MM.1S (cell line): ENCODE measurements at regions not wholly inside any gene's neighbourhood (a gene's known extent, or its start where the extent isn't known, plus 50 kb on each side); places are given as distances from the start of the nearest gene placed in this dataset.

Source experiments
- DNase-seq: peaks from one replicate; pipeline ENCODE4 v3.0.0-alpha.2; 2015
- H2AFZ ChIP-seq: fragments of 300-600 bp; sonication (generic); 2 replicates; pipeline ENCODE4 v1.6.0; 2016; ENCODE audit warnings: antibody characterized with exemption, low read length
- H3F3A ChIP-seq: fragments of 300-600 bp; sonication (generic); 2 replicates; pipeline ENCODE4 v1.6.1; 2016; ENCODE audit warnings: mild to moderate bottlenecking, antibody characterized with exemption, low read length, moderate library complexity, mixed read lengths; ENCODE audit not compliant: insufficient read depth
- H3K27ac ChIP-seq: fragments of 300-600 bp; sonication (generic); 2 replicates; pipeline ENCODE4 v1.5.1; 2016; ENCODE audit warnings: mild to moderate bottlenecking, low read length
- H3K27me3 ChIP-seq: fragments of 300-600 bp; sonication (generic); replicated peaks from 2 replicates; pipeline ENCODE4 v1.6.0; 2016; ENCODE audit warnings: low read length; ENCODE audit not compliant: insufficient read depth
- H3K36me3 ChIP-seq: fragments of 300-600 bp; sonication (generic); replicated peaks from 2 replicates; pipeline ENCODE4 v1.6.1; 2016; ENCODE audit warnings: mild to moderate bottlenecking, low read length, mixed read lengths; ENCODE audit not compliant: insufficient read depth
- H3K4me1 ChIP-seq: fragments of 300-600 bp; sonication (generic); 2 replicates; pipeline ENCODE4 v1.6.1; 2016; ENCODE audit warnings: low read length, mixed read lengths
- H3K4me2 ChIP-seq: fragments of 300-600 bp; sonication (generic); 2 replicates; pipeline ENCODE4 v1.6.0; 2016; ENCODE audit warnings: low read depth, low read length
- H3K4me3 ChIP-seq: fragments of 300-600 bp; sonication (generic); 2 replicates; pipeline ENCODE4 v1.5.1; 2016; ENCODE audit warnings: low read length, mixed read lengths
- H3K79me2 ChIP-seq: fragments of 300-600 bp; sonication (generic); 2 replicates; pipeline ENCODE4 v1.6.1; 2016; ENCODE audit warnings: mixed run types, low read length, mixed read lengths
- H3K9ac ChIP-seq: fragments of 300-600 bp; sonication (generic); 2 replicates; pipeline ENCODE4 v1.6.1; 2016; ENCODE audit warnings: low read length, mixed read lengths
- H3K9me2 ChIP-seq: fragments of 300-600 bp; sonication (generic); replicated peaks from 2 replicates; pipeline ENCODE4 v1.6.1; 2016; ENCODE audit warnings: mild to moderate bottlenecking, low read length, mixed read lengths; ENCODE audit not compliant: insufficient read depth
- H3K9me3 ChIP-seq: fragments of 300-600 bp; sonication (generic); replicated peaks from 2 replicates; pipeline ENCODE4 v1.6.1; 2016; ENCODE audit warnings: mild to moderate bottlenecking, low read length, mixed read lengths; ENCODE audit not compliant: insufficient read depth
- H4K20me1 ChIP-seq: fragments of 300-600 bp; sonication (generic); 2 replicates; pipeline ENCODE4 v1.6.1; 2016; ENCODE audit warnings: mild to moderate bottlenecking, low read length, moderate library complexity, mixed read lengths; ENCODE audit not compliant: insufficient read depth
- CTCF ChIP-seq: fragments of 300-600 bp; sonication (generic); IDR thresholded peaks from 2 replicates; pipeline ENCODE4 v1.5.1; 2016; ENCODE audit warnings: antibody characterized with exemption, low read length, mixed read lengths
- EZH2 ChIP-seq: fragments of 300-600 bp; sonication (generic); optimal IDR thresholded peaks from 2 replicates; pipeline ENCODE3; 2017; ENCODE audit warnings: low read depth, mild to moderate bottlenecking, antibody characterized with exemption, low read length, mixed read lengths
- EZH2phosphoT487 ChIP-seq: fragments of 300-600 bp; sonication (generic); IDR thresholded peaks from 2 replicates; pipeline ENCODE4 v1.6.1; 2018; ENCODE audit warnings: antibody characterized with exemption, low read length

GRCh38 chr5:130693509-130693908, 471.5 kb downstream of the HINT1 start:
- Histone ChIP-seq H3K79me2 (no peaks in the 10 kb centered on the region), H3K9me2 (no peaks in the 10 kb centered on the region), H3K9ac (no peak overlapping the region), H2AFZ (no peak overlapping the region), H3K36me3 (no peaks in the 10 kb centered on the region), H3K4me3 (no peak overlapping the region), H4K20me1 (no peaks in the 10 kb centered on the region), H3K4me2 (no peak overlapping the region), H3K27me3 (no peaks in the 10 kb centered on the region), H3K9me3 (no peaks in the 10 kb centered on the region), H3F3A (no peaks in the 10 kb centered on the region), H3K4me1 (no peaks in the 10 kb centered on the region), H3K27ac (no peak overlapping the region)
- no peak for DNase-seq
- TF ChIP-seq CTCF (no peak), EZH2 (no peak), EZH2phosphoT487 (no peak)

DNA sequence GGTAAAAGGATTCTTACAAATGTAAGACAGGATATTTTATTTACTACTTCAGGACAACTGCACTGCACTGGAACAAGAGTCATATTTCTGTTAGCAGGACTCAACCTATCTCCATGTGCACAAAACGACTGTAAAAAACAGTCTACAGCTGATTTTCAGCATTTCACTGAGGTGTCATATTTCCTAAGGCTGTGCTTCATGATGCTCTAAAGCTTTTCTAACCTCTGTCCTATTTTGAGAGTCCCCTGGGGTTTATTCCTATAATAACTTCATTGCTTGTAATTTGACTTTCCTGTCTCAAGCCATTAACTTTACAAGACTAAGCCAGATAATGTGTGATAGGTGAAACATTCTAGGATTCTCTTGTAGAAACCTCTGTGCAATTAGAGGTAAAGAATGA, 472.3 kb downstream of the HINT1 start:
- no peaks in the 10 kb centered on the region for H3F3A ChIP-seq

DNA sequence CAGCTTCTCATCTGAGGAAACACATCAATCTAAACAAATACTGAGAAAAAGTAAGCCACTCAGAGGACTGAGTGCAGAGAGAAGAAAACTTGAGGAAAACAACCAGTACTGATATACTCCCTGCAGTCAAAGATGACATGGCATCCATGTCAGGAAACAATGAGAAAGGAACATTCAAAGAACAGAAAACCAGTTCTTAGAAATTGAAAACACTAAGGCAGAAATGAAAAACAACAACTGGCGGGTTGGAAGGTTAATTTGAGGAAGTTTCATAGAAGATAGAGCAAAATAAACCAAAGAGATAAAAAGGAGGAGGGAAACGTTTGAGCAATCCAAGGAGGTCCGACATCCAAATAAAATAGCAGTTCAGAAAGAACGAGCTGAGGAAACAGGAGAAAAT, 475.2 kb downstream of the HINT1 start:
- no peaks in the 10 kb centered on the region for H3K27me3 ChIP-seq
- DNase-seq: no peak
- H3K9me2 ChIP-seq: no peaks in the 10 kb centered on the region
- TF ChIP-seq CTCF (no peak), EZH2 (no peak), EZH2phosphoT487 (no peak)
- H4K20me1 ChIP-seq: no peaks in the 10 kb centered on the region
- no peaks in the 10 kb centered on the region for H3K79me2 ChIP-seq
- H3K9me3 ChIP-seq: no peaks in the 10 kb centered on the region
- no peak overlapping the region for H3K4me2 ChIP-seq
- H3K4me3 ChIP-seq: no peak overlapping the region
- H3K27ac ChIP-seq: no peak overlapping the region
- no peak overlapping the region for H2AFZ ChIP-seq
- H3K4me1 ChIP-seq: no peaks in the 10 kb centered on the region
- no peak overlapping the region for H3K9ac ChIP-seq
- no peaks in the 10 kb centered on the region for H3F3A ChIP-seq
- no peaks in the 10 kb centered on the region for H3K36me3 ChIP-seq

More for the DNA sequence above, 472.3 kb downstream of the HINT1 start:
- Histone ChIP-seq H3K36me3 (no peaks in the 10 kb centered on the region), H3K9ac (no peak overlapping the region), H3K4me2 (no peak overlapping the region), H3K9me2 (no peaks in the 10 kb centered on the region), H4K20me1 (no peaks in the 10 kb centered on the region), H3K9me3 (no peaks in the 10 kb centered on the region), H3K27me3 (no peaks in the 10 kb centered on the region), H3K4me1 (no peaks in the 10 kb centered on the region), H3K79me2 (no peaks in the 10 kb centered on the region), H2AFZ (no peak overlapping the region), H3K4me3 (no peak overlapping the region), H3K27ac (no peak overlapping the region)
- TF ChIP-seq EZH2phosphoT487 (no peak), EZH2 (no peak), CTCF (no peak)
- no peak for DNase-seq
